ENCODE measurements at regions not wholly inside any gene's neighbourhood (a gene's known extent, or its start where the extent isn't known, plus 50 kb on each side); places are given as distances from the start of the nearest gene placed in this dataset.

- TF ChIP-seq CTCF (IDR thresholded peaks at IDR 0.05; ENCODE audit: insufficient read depth, low read length) (no peak), POLR2AphosphoS5 (IDR thresholded peaks at IDR 0.05; ENCODE audit: low read depth) (no peak)
Observed at GRCh38 chr9:99533421-99533820, 288.3 kb upstream of the NR4A3 start.

Data from HL-60 (cell line).